Esophagus muscularis mucosa (tissue), 4 donors: ENCODE measurements at regions not wholly inside any gene's neighbourhood (a gene's known extent, or its start where the extent isn't known, plus 50 kb on each side); places are given as distances from the start of the nearest gene placed in this dataset.

Source experiments
- CTCF ChIP-seq, 3 experiments: fragments of 200-600 bp in 2 of 3; fragments of 450-650 bp in 1 of 3; sonication (generic) in 2 of 3; IDR thresholded peaks; one replicate each; pipeline ENCODE4 v1.5.1; 2017 to 2019; ENCODE audit warnings: antibody characterized with exemption in 3 of 3, mild to moderate bottlenecking in 2 of 3, moderate library complexity in 1 of 3
- EP300 ChIP-seq: sonication (generic); formaldehyde crosslinking; IDR thresholded peaks from one replicate; pipeline ENCODE4 v1.6.1; 2017; ENCODE audit warnings: antibody characterized with exemption
- POLR2A ChIP-seq: fragments of 450-650 bp; IDR thresholded peaks from one replicate; pipeline ENCODE4 v1.6.1; 2017; ENCODE audit warnings: antibody characterized with exemption, moderate library complexity, mild to moderate bottlenecking, low read depth
- POLR2AphosphoS5 ChIP-seq, 2 donors: sonication (generic); formaldehyde crosslinking; IDR thresholded peaks; one replicate each; pipeline ENCODE4 v1.6.1; 2017; ENCODE audit warnings: antibody characterized with exemption in 2 of 2

- no peak for TF ChIP-seq CTCF (IDR thresholded peaks at IDR 0.05)
- TF ChIP-seq POLR2AphosphoS5 (IDR thresholded peaks at IDR 0.05) = no peak
- no peak for TF ChIP-seq POLR2A
- no peak for TF ChIP-seq EP300
Measured at GRCh38 chr2:57475391-57475790, 571.2 kb upstream of the VRK2 start.
